Forelimb muscle (tissue), 1 donor: ENCODE measurements at regions not wholly inside any gene's neighbourhood (a gene's known extent, or its start where the extent isn't known, plus 50 kb on each side); places are given as distances from the start of the nearest gene placed in this dataset.

Experiments
- DNase-seq: peaks from one replicate; pipeline ENCODE4 v3.0.0-alpha.2; 2013; ENCODE audit warnings: low read depth

GRCh38 chr18:59758106-59758505, 60.9 kb upstream of the CCBE1 start:
- DNase-seq = no peak

- DNase-seq = no peak
These were observed 55.4 kb upstream of the CCBE1 start for GRCh38 chr18:59752666-59753065.

GRCh38 chr18:59751186-59751585, 54.0 kb upstream of the CCBE1 start:
- no peak for DNase-seq

GRCh38 chr18:59748628-59749360, 51.6 kb upstream of the CCBE1 start:
- no peak for DNase-seq
